Fibroblast of pulmonary artery (primary cell): ENCODE measurements at regions not wholly inside any gene's neighbourhood (a gene's known extent, or its start where the extent isn't known, plus 50 kb on each side); places are given as distances from the start of the nearest gene placed in this dataset.
"Not testable (repeated sequence)": the region's sequence is repeated elsewhere in the genome, so short reads cannot be mapped to it uniquely, and the experiment has no call there.

Source experiments
- DNase-seq: peaks from one replicate; pipeline ENCODE4 v3.0.0-alpha.2; 2010; ENCODE audit warnings: low read depth
- H3K4me3 ChIP-seq: replicated peaks from 2 replicates; pipeline ENCODE4 v1.5.1; 2011; ENCODE audit warnings: low read depth, mild to moderate bottlenecking, control low read depth, low read length, moderate library complexity
- CTCF ChIP-seq: IDR thresholded peaks from 2 replicates; pipeline ENCODE4 v1.5.1; 2011; ENCODE audit warnings: mild to moderate bottlenecking, control low read depth, low read length, inconsistent platforms; ENCODE audit errors: missing control alignments

- peak; percentile 64 for DNase-seq
- no peak overlapping the region for H3K4me3 ChIP-seq
- TF ChIP-seq CTCF: peak; percentile 43
Measured at GRCh38 chr18:39571511-39571910, 2005.9 kb upstream of the CELF4 start.

DNA sequence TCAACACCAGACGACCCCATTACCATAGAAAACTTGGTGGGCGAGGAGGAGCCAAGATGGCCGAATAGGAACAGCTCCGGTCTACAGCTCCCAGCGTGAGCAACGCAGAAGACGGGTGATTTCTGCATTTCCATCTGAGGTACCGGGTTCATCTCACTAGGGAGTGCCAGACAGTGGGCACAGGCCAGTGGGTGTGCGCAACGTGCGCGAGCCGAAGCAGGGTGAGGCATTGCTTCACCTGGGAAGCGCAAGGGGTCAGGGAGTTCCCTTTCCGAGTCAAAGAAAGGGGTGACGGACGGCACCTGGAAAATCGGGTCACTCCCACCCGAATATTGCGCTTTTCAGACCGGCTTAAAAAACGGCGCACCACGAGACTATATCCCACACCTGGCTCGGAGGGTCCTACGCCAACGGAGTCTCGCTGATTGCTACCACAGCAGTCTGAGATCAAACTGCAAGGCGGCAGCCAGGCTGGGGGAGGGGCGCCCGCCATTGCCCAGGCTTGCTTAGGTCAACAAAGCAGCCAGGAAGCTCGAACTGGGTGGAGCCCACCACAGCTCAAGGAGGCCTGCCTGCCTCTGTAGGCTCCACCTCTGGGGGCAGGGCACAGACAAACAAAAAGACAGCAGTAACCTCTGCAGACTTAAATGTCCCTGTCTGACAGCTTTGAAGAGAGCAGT lies 2000.1 kb upstream of the CELF4 start:
- DNase-seq, H3K4me3 ChIP-seq: not testable (repeated sequence)

DNA sequence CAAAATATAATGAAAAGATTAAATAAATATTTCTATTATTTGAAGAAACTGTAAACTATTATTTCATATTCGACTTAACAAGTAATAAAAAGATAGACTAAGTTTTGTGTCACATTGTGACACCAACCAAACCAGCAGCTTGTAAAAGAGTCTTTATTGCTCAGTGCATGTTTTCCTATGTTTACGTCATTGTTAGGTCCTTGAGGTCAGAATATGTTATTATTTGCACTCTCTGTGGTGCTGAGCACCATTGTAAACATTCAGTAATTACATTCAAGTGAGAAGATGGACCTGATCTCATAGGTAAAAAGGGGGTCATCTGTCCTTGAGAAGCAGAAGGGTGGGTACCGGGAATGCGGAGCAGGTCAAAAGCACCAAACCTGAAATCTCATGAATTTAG lies 1999.1 kb upstream of the CELF4 start:
- DNase-seq: no peak
- no peak for TF ChIP-seq CTCF

DNA sequence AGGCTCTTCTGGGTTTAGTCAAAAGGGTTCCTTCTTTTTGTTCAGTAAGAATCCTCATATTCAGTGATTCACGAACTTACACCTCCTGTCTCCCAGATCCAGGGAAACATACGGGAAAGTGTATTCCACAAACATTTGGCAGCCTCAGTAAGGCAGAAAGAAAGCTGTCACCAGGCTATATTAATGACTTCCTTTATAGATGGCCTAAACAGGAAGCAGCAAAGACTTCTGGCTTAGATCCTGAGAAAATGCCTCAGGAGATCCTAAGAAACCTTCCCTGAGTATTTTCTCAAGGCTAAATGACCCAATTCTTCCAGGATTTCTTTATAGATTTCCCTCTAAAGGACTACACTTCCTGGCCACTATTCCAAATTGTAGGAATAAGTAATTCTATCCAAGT lies 1995.5 kb upstream of the CELF4 start:
- DNase-seq: peak; percentile 59
- TF ChIP-seq CTCF: no peak
- H3K4me3 ChIP-seq: no peak overlapping the region

More for the DNA sequence above, 1999.1 kb upstream of the CELF4 start:
- H3K4me3 ChIP-seq: no peak overlapping the region

DNA sequence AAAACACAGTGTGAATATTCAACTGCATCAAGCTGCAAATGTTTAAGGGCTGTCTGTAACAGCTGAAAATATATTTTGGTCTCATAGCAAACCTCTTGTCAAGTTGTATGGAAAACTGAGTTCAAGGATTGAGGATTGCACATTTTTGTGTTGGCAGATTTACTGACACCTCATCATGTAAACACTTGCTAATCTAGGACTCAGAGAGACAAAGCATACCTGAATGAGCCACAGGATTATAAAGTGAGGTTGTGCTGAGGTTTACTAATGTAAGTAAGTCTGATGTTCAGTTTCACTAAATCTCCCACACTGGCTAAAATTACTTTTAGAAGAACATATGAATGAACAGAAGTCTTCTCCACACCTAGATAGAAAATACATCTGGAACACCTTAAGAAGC lies 1993.1 kb upstream of the CELF4 start:
- no peak for TF ChIP-seq CTCF
- no peak for DNase-seq
- H3K4me3 ChIP-seq: no peak overlapping the region

GRCh38 chr18:39555496-39555895 lies 1989.9 kb upstream of the CELF4 start:
- peak; percentile 6 for DNase-seq
- no peak overlapping the region for H3K4me3 ChIP-seq
- TF ChIP-seq CTCF: no peak

DNA sequence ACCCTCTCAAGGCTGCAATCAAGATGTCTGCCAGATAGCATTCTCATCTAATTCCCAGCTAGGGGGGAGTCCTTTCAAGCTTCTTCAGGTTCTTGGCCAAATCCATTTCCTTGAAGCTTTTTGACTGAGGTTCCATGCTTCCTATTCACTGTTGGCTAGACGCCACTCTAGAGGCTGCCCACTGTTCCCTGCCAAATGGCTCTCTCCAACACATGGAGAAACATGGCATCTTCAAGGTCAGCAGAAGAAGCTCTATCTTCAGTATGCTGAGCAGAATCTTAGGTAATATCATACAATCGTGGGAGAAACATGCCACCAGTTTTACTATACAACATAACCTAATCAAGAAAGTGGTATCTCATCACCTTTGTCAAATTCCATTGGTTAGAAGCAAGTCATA lies 1985.1 kb upstream of the CELF4 start:
- no peak for DNase-seq
- H3K4me3 ChIP-seq: no peak overlapping the region
- TF ChIP-seq CTCF: no peak
